ENCODE measurements at regions not wholly inside any gene's neighbourhood (a gene's known extent, or its start where the extent isn't known, plus 50 kb on each side); places are given as distances from the start of the nearest gene placed in this dataset.

DNA sequence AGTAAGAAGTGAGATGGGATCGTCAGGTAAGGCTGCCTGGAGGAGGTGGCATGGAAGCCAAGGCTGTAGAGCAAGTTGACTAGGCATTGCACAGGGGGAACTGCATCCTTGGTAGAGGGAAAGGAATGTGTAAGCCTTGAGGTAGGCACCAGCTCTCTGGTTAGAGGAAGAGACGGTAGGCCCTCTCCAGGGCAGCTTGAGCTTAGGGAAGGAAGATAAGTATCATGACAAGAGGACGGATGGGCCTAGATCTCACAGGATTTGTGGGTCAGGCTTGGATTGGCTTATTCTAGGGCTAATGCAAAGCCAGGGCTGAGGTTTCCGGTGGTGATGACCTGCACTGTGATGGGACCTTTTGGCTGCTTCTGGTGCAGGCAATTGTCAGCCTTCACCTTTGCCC, 1035.8 kb downstream of the TBC1D22A start:
- TF ChIP-seq EP300 (IDR thresholded peaks at IDR 0.05) (no peak), POLR2A (IDR thresholded peaks at IDR 0.05) (no peak)
- TF ChIP-seq, protein P1, sequence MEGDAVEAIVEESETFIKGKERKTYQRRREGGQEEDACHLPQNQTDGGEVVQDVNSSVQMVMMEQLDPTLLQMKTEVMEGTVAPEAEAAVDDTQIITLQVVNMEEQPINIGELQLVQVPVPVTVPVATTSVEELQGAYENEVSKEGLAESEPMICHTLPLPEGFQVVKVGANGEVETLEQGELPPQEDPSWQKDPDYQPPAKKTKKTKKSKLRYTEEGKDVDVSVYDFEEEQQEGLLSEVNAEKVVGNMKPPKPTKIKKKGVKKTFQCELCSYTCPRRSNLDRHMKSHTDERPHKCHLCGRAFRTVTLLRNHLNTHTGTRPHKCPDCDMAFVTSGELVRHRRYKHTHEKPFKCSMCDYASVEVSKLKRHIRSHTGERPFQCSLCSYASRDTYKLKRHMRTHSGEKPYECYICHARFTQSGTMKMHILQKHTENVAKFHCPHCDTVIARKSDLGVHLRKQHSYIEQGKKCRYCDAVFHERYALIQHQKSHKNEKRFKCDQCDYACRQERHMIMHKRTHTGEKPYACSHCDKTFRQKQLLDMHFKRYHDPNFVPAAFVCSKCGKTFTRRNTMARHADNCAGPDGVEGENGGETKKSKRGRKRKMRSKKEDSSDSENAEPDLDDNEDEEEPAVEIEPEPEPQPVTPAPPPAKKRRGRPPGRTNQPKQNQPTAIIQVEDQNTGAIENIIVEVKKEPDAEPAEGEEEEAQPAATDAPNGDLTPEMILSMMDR (IDR thresholded peaks at IDR 0.05): no peak
- no peaks in the 10 kb centered on the region for H3K27me3 ChIP-seq
- no peak overlapping the region for H3K4me3 ChIP-seq
- no peaks in the 10 kb centered on the region for H3K36me3 ChIP-seq
- H3K9me3 ChIP-seq: peaks cover 0 to 8% (median 0%) of the 10 kb centered on the region in 4 donors
- DNase-seq (ENCODE audit: low spot score in 2 of 2): no peak
- 89 to 94% methylated on average over 4 of the region's 4 CpGs for WGBS, 2 donors
- H3K4me1 ChIP-seq: no peaks in the 10 kb centered on the region
- no peak overlapping the region for H3K27ac ChIP-seq

DNA sequence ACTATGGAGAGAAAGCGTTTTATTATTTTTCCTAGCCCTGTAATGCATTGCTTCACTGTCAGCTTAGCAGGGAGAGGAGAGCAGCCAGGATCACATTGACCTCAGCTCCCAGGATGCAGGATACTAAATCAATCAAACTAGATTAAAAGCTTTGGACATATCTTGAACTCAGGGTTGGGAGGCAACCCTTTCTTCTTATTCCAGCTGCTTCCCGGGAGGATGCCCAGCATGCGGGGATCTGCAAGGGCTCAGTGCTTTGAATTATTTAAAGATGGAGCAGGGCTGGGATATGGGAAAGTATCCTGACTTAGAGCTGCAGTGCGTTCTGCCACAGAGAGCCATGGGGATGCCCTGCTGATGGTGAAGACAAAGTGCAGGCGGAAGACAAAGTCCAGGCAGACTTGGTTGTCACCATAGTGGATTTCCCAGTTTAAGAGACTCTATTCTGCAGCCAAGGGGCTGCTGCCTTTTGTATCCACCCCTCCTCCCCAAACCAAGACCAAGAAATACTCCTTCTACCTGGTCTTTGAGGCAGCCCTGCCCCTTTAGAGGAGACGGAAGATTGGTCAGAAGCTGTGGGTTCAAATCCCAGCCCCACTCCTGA, 1035.0 kb downstream of the TBC1D22A start:
- TF ChIP-seq, protein P1 (IDR thresholded peaks at IDR 0.05): no peak
- TF ChIP-seq POLR2A (IDR thresholded peaks at IDR 0.05) (no peak), EP300 (IDR thresholded peaks at IDR 0.05) (no peak)
- WGBS, 2 donors: 67 to 80% methylated on average over 6 of the region's 6 CpGs
- Histone ChIP-seq H3K4me1 (no peaks in the 10 kb centered on the region), H3K27me3 (no peaks in the 10 kb centered on the region), H3K36me3 (no peaks in the 10 kb centered on the region), H3K4me3 (no peak overlapping the region), H3K9me3 (peaks cover 0 to 8% (median 0%) of the 10 kb centered on the region in 4 donors), H3K27ac (no peak overlapping the region)
- no peak for DNase-seq (ENCODE audit: low spot score in 2 of 2)

DNA sequence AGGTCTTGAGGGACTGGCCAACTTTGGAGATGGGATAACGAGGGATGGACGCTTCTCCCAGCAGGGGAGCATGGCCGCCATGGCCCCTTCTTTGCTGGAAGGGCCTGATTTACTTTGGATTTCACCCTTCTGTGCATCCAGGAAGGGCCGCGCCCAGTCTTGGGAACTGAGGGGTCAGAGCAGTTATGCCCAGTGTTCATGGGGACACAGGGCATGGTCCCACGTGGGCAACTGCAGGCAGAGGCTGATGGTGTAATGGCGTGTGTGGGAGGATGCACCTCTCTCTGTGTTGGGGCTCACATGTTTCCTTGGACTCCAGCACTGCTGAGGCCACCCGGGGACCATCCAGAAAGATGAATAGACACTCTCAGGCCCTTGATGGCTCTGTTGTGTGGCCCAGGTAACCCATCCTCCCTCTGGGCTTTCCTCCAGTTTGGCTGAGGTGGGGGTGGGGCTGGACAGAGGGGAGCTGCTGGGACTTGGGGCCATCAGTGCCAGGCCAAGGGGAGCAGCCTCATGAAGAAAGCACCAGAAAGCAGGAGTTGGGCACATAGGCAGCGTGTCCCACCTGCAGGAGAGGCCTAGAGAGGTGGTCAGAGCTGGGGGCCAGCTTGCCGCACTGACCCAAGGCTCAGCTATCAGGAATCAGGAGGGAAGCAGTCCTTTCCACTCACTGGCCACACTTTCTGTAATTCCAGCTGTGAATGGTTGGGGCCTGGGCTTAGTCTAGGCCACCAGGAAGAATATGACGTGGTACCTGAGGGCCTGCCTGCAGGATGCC, 1033.9 kb downstream of the TBC1D22A start:
- 90 to 96% methylated on average over 11 of the region's 11 CpGs for WGBS, 2 donors
- H3K4me1 ChIP-seq: no peaks in the 10 kb centered on the region
- no peaks in the 10 kb centered on the region for H3K27me3 ChIP-seq
- TF ChIP-seq POLR2A (IDR thresholded peaks at IDR 0.05) (no peak), EP300 (IDR thresholded peaks at IDR 0.05) (no peak)
- TF ChIP-seq, protein P1 (IDR thresholded peaks at IDR 0.05): no peak
- no peak overlapping the region for H3K4me3 ChIP-seq
- H3K36me3 ChIP-seq: no peaks in the 10 kb centered on the region
- DNase-seq (ENCODE audit: low spot score in 2 of 2): no peak
- no peak overlapping the region for H3K27ac ChIP-seq
- H3K9me3 ChIP-seq: peaks cover 0 to 8% (median 0%) of the 10 kb centered on the region in 4 donors

DNA sequence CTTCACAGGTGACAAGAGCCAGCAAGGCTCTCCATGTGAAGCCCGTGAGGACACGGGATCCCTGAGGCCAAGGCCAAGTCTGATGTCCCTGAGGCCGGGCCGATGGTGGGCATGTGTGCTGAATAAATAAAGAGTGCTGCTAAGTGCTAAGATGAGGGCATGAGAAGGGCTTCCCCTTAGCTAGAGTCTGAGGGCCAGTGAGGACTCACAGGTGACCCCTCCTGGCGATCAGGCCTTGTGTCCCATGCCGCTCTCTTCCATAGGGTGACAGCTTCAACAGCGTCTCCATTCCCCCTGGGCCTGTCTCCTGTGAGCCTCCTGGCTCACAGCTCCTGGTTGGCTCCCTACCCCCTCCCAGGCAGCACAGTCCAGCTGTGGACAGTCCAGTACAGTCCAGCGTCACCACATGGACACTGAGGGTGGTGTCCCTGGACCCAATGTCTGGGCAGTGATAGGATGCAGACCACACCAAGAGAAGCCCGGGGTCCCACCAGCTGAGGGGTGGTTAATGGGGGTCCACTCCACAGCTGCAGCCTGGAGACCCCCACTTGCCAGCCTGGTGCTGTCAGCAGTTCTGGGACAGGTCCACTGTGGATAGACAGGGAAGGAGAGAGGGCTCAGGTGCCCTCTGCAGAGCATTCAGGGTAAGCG, 1033.2 kb downstream of the TBC1D22A start:
- Histone ChIP-seq H3K27ac (no peak overlapping the region), H3K4me1 (no peaks in the 10 kb centered on the region), H3K27me3 (no peaks in the 10 kb centered on the region), H3K9me3 (peaks cover 0 to 8% (median 0%) of the 10 kb centered on the region in 4 donors), H3K4me3 (no peak overlapping the region), H3K36me3 (no peaks in the 10 kb centered on the region)
- TF ChIP-seq EP300 (IDR thresholded peaks at IDR 0.05): no peak
- no peak for TF ChIP-seq POLR2A (IDR thresholded peaks at IDR 0.05)
- TF ChIP-seq, protein P1 (IDR thresholded peaks at IDR 0.05): no peak
- no peak for DNase-seq (ENCODE audit: low spot score in 2 of 2)
- 83 to 88% methylated on average over 8 to 10 of the region's 10 CpGs for WGBS, 2 donors

DNA sequence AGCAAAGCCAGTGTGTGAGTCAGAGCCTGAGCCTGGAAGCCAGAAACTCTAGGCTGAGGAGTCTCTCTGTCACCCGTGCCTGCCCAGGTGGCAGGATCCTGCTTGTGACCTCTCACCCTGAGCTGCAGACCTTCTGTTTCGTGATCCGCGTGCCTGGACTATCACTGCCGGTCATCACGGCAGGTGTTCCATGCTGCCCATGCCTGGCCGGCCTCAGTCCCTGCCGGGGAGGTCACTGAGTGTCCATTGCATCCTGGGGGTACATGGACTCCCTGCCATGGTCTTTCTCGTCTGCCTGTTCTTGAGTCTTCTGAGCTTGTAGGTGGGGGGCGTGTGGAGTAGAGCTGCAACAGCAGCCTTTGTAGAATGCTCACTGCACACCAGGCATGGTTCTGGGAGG, 1032.4 kb downstream of the TBC1D22A start:
- TF ChIP-seq EP300 (IDR thresholded peaks at IDR 0.05) (no peak), POLR2A (IDR thresholded peaks at IDR 0.05) (no peak)
- TF ChIP-seq, protein P1 (IDR thresholded peaks at IDR 0.05): no peak
- Histone ChIP-seq H3K36me3 (no peaks in the 10 kb centered on the region), H3K4me3 (no peak overlapping the region), H3K4me1 (no peaks in the 10 kb centered on the region), H3K27me3 (no peaks in the 10 kb centered on the region), H3K27ac (no peak overlapping the region), H3K9me3 (peaks cover 0 to 6% (median 0%) of the 10 kb centered on the region in 4 donors)
- DNase-seq (ENCODE audit: low spot score in 2 of 2): no peak
- WGBS, 2 donors: 91 to 93% methylated on average over 9 to 10 of the region's 10 CpGs

All from tibial nerve (tissue), 4 donors.